ENCODE measurements at regions not wholly inside any gene's neighbourhood (a gene's known extent, or its start where the extent isn't known, plus 50 kb on each side); places are given as distances from the start of the nearest gene placed in this dataset.

GRCh38 chr3:21962456-21962855 lies 211.4 kb upstream of the ZNF385D start:
- TF ChIP-seq, protein P1, sequence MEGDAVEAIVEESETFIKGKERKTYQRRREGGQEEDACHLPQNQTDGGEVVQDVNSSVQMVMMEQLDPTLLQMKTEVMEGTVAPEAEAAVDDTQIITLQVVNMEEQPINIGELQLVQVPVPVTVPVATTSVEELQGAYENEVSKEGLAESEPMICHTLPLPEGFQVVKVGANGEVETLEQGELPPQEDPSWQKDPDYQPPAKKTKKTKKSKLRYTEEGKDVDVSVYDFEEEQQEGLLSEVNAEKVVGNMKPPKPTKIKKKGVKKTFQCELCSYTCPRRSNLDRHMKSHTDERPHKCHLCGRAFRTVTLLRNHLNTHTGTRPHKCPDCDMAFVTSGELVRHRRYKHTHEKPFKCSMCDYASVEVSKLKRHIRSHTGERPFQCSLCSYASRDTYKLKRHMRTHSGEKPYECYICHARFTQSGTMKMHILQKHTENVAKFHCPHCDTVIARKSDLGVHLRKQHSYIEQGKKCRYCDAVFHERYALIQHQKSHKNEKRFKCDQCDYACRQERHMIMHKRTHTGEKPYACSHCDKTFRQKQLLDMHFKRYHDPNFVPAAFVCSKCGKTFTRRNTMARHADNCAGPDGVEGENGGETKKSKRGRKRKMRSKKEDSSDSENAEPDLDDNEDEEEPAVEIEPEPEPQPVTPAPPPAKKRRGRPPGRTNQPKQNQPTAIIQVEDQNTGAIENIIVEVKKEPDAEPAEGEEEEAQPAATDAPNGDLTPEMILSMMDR (IDR thresholded peaks at IDR 0.05; ENCODE audit: borderline replicate concordance, extremely low read depth, low read length, poor library complexity, severe bottlenecking), result no peak
- no peak for TF ChIP-seq EZH2 (IDR thresholded peaks at IDR 0.05; ENCODE audit: borderline replicate concordance, low read depth, low read length, severe bottlenecking)

Measured in DND-41 (cell line).